ENCODE measurements at regions not wholly inside any gene's neighbourhood (a gene's known extent, or its start where the extent isn't known, plus 50 kb on each side); places are given as distances from the start of the nearest gene placed in this dataset.

DNA sequence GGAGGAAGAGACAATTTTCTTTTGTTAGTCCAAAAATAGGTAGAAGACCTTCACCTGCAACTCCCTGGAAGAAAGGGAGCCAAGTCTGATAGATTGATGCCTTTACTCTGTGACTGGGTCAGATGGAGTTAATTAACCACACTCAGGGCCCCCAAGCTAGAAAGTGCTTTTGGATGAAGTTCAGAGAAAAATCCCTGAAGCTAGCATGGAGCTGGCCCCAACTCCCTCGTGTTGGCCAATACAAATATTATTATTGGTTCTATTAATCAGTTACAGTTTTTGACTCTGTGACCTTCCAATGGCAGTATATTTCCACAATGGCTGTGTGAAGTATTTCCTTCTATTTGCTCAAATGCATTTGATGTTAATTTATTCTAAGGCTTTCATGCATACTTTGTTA, 1753.5 kb downstream of the EFNA5 start:
- no peak for TF ChIP-seq GATA2 (CRISPR knock-in tag; IDR thresholded peaks at IDR 0.05)
- TF ChIP-seq TAF1 (IDR thresholded peaks at IDR 0.05; ENCODE audit: borderline replicate concordance, low read depth, low read length), result no peak
- TF ChIP-seq, protein P1, sequence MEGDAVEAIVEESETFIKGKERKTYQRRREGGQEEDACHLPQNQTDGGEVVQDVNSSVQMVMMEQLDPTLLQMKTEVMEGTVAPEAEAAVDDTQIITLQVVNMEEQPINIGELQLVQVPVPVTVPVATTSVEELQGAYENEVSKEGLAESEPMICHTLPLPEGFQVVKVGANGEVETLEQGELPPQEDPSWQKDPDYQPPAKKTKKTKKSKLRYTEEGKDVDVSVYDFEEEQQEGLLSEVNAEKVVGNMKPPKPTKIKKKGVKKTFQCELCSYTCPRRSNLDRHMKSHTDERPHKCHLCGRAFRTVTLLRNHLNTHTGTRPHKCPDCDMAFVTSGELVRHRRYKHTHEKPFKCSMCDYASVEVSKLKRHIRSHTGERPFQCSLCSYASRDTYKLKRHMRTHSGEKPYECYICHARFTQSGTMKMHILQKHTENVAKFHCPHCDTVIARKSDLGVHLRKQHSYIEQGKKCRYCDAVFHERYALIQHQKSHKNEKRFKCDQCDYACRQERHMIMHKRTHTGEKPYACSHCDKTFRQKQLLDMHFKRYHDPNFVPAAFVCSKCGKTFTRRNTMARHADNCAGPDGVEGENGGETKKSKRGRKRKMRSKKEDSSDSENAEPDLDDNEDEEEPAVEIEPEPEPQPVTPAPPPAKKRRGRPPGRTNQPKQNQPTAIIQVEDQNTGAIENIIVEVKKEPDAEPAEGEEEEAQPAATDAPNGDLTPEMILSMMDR (IDR thresholded peaks at IDR 0.05), result no peak
- TF ChIP-seq, protein P2, sequence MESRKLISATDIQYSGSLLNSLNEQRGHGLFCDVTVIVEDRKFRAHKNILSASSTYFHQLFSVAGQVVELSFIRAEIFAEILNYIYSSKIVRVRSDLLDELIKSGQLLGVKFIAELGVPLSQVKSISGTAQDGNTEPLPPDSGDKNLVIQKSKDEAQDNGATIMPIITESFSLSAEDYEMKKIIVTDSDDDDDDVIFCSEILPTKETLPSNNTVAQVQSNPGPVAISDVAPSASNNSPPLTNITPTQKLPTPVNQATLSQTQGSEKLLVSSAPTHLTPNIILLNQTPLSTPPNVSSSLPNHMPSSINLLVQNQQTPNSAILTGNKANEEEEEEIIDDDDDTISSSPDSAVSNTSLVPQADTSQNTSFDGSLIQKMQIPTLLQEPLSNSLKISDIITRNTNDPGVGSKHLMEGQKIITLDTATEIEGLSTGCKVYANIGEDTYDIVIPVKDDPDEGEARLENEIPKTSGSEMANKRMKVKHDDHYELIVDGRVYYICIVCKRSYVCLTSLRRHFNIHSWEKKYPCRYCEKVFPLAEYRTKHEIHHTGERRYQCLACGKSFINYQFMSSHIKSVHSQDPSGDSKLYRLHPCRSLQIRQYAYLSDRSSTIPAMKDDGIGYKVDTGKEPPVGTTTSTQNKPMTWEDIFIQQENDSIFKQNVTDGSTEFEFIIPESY (IDR thresholded peaks at IDR 0.05; ENCODE audit: borderline replicate concordance, low read depth), result no peak
- no peak for TF ChIP-seq MEF2A (IDR thresholded peaks at IDR 0.05; ENCODE audit: borderline replicate concordance, low read depth)
- no peak for TF ChIP-seq EZH2phosphoT487 (IDR thresholded peaks at IDR 0.05; ENCODE audit: borderline replicate concordance, low read depth)
- no peak for TF ChIP-seq SMC3 (IDR thresholded peaks at IDR 0.05; ENCODE audit: low read depth, low read length)
- TF ChIP-seq, protein P3, sequence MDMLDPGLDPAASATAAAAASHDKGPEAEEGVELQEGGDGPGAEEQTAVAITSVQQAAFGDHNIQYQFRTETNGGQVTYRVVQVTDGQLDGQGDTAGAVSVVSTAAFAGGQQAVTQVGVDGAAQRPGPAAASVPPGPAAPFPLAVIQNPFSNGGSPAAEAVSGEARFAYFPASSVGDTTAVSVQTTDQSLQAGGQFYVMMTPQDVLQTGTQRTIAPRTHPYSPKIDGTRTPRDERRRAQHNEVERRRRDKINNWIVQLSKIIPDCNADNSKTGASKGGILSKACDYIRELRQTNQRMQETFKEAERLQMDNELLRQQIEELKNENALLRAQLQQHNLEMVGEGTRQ (IDR thresholded peaks at IDR 0.05; ENCODE audit: borderline replicate concordance, low read depth, low read length), result no peak
- TF ChIP-seq RFX5 (IDR thresholded peaks at IDR 0.05; ENCODE audit: low read length), result no peak
- no peak for TF ChIP-seq TCF12 (IDR thresholded peaks at IDR 0.05)
- TF ChIP-seq MXI1 (IDR thresholded peaks at IDR 0.05; ENCODE audit: low read depth, low read length), result no peak
- no peak for TF ChIP-seq NFIC (IDR thresholded peaks at IDR 0.05; ENCODE audit: borderline replicate concordance)
- TF ChIP-seq, protein P4, sequence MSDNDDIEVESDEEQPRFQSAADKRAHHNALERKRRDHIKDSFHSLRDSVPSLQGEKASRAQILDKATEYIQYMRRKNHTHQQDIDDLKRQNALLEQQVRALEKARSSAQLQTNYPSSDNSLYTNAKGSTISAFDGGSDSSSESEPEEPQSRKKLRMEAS (IDR thresholded peaks at IDR 0.05; ENCODE audit: low read depth), result no peak
- TF ChIP-seq YY1 (IDR thresholded peaks at IDR 0.05; ENCODE audit: low read depth), result no peak
